ENCODE measurements at regions not wholly inside any gene's neighbourhood (a gene's known extent, or its start where the extent isn't known, plus 50 kb on each side); places are given as distances from the start of the nearest gene placed in this dataset.
"Not testable (repeated sequence)": the region's sequence is repeated elsewhere in the genome, so short reads cannot be mapped to it uniquely, and the experiment has no call there.

- no peak overlapping the region for H3K4me3 Mint-ChIP-seq (ENCODE audit: low read depth, unreplicated experiment)
- TF ChIP-seq, protein P1, sequence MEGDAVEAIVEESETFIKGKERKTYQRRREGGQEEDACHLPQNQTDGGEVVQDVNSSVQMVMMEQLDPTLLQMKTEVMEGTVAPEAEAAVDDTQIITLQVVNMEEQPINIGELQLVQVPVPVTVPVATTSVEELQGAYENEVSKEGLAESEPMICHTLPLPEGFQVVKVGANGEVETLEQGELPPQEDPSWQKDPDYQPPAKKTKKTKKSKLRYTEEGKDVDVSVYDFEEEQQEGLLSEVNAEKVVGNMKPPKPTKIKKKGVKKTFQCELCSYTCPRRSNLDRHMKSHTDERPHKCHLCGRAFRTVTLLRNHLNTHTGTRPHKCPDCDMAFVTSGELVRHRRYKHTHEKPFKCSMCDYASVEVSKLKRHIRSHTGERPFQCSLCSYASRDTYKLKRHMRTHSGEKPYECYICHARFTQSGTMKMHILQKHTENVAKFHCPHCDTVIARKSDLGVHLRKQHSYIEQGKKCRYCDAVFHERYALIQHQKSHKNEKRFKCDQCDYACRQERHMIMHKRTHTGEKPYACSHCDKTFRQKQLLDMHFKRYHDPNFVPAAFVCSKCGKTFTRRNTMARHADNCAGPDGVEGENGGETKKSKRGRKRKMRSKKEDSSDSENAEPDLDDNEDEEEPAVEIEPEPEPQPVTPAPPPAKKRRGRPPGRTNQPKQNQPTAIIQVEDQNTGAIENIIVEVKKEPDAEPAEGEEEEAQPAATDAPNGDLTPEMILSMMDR (IDR thresholded peaks at IDR 0.05; ENCODE audit: unreplicated experiment): no peak
- no peak overlapping the region for H3K27ac Mint-ChIP-seq (ENCODE audit: unreplicated experiment)
- no TSS peak for BruUV-seq (replicated peaks)
- CTCF ChIA-PET: no interaction called here
- no peaks in the 10 kb centered on the region for H3K4me1 Mint-ChIP-seq (ENCODE audit: low read depth, unreplicated experiment)
- no peaks in the 10 kb centered on the region for H3K27me3 Mint-ChIP-seq (ENCODE audit: unreplicated experiment)
- H3K36me3 Mint-ChIP-seq (ENCODE audit: insufficient read depth, unreplicated experiment): no peaks in the 10 kb centered on the region
- peaks cover 3% of the 10 kb centered on the region for H3K9me3 Mint-ChIP-seq (ENCODE audit: low read depth, unreplicated experiment)
- intact Hi-C loops (cut with micrococcal nuclease; ENCODE audit: unreplicated experiment): no loop called here
- DNase-seq: no peak
Measured at GRCh38 chr15:95636107-95636506, 694.4 kb upstream of the NR2F2 start.

DNA sequence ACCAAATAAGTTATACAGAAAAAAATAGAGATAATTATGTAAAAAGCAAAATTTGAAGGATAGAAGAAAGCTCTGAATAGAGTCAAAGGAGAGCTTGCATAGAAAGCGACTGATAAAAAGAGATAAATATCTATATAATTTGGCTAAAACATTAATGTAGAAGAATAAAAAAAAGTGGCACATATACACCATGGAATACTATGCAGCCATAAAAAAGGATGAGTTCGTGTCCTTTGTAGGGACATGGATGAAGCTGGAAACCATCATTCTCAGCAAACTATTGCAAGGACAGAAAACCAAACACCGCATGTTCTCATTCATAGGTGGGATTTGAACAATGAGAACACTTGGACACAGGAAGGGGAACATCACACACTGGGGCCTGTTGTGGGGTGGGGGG lies 693.3 kb upstream of the NR2F2 start:
- H3K36me3 Mint-ChIP-seq (ENCODE audit: insufficient read depth, unreplicated experiment); intact Hi-C loops (cut with micrococcal nuclease; ENCODE audit: unreplicated experiment); H3K9me3 Mint-ChIP-seq (ENCODE audit: low read depth, unreplicated experiment); H3K27me3 Mint-ChIP-seq (ENCODE audit: unreplicated experiment); BruUV-seq (replicated peaks); DNase-seq; H3K4me1 Mint-ChIP-seq (ENCODE audit: low read depth, unreplicated experiment); H3K4me3 Mint-ChIP-seq (ENCODE audit: low read depth, unreplicated experiment); H3K27ac Mint-ChIP-seq (ENCODE audit: unreplicated experiment): not testable (repeated sequence)
- CTCF ChIA-PET: interaction anchor here (0.6 kb wide), 1 partner anchor 795 kb away, joined by 4 read pairs; no protein-coding TSS in a partner anchor

DNA sequence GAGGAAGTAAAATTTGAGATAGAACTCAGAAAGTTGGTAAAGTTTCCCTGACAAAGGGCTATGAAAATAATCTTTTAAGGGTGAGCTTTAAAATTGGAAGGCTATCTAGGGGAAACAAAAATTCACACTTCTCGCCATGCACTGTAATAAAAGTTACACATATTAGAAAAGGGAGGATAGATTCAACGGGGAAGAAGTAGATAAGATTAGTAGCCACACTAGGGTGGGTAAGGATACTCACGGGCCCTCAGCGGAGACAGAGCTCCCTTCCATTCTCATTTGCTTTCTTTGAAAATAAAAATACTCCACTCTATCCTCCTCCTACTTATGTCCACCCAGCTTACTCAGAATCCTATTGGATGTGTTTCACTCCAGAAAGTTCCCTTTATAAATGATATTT lies 691.3 kb upstream of the NR2F2 start:
- no peaks in the 10 kb centered on the region for H3K9me3 Mint-ChIP-seq (ENCODE audit: low read depth, unreplicated experiment)
- TF ChIP-seq, protein P1 (IDR thresholded peaks at IDR 0.05; ENCODE audit: unreplicated experiment): no peak
- H3K27ac Mint-ChIP-seq (ENCODE audit: unreplicated experiment): no peak overlapping the region
- H3K36me3 Mint-ChIP-seq (ENCODE audit: insufficient read depth, unreplicated experiment): no peaks in the 10 kb centered on the region
- no TSS peak for BruUV-seq (replicated peaks)
- CTCF ChIA-PET: no interaction called here
- DNase-seq: no peak
- no peaks in the 10 kb centered on the region for H3K4me1 Mint-ChIP-seq (ENCODE audit: low read depth, unreplicated experiment)
- intact Hi-C loops (cut with micrococcal nuclease; ENCODE audit: unreplicated experiment): no loop called here
- H3K27me3 Mint-ChIP-seq (ENCODE audit: unreplicated experiment): no peaks in the 10 kb centered on the region
- H3K4me3 Mint-ChIP-seq (ENCODE audit: low read depth, unreplicated experiment): no peak overlapping the region

GRCh38 chr15:95644100-95644875 lies 686.2 kb upstream of the NR2F2 start:
- H3K36me3 Mint-ChIP-seq (ENCODE audit: insufficient read depth, unreplicated experiment): no peaks in the 10 kb centered on the region
- H3K9me3 Mint-ChIP-seq (ENCODE audit: low read depth, unreplicated experiment): no peaks in the 10 kb centered on the region
- H3K4me3 Mint-ChIP-seq (ENCODE audit: low read depth, unreplicated experiment): no peak overlapping the region
- CTCF ChIA-PET: no interaction called here
- no peaks in the 10 kb centered on the region for H3K27me3 Mint-ChIP-seq (ENCODE audit: unreplicated experiment)
- no peak for DNase-seq
- no peaks in the 10 kb centered on the region for H3K4me1 Mint-ChIP-seq (ENCODE audit: low read depth, unreplicated experiment)
- intact Hi-C loops (cut with micrococcal nuclease; ENCODE audit: unreplicated experiment): no loop called here
- no TSS peak for BruUV-seq (replicated peaks)
- TF ChIP-seq, protein P1 (IDR thresholded peaks at IDR 0.05; ENCODE audit: unreplicated experiment): no peak
- no peak overlapping the region for H3K27ac Mint-ChIP-seq (ENCODE audit: unreplicated experiment)

GRCh38 chr15:95645791-95646338 lies 684.6 kb upstream of the NR2F2 start:
- no peak overlapping the region for H3K27ac Mint-ChIP-seq (ENCODE audit: unreplicated experiment)
- H3K27me3 Mint-ChIP-seq (ENCODE audit: unreplicated experiment): no peaks in the 10 kb centered on the region

More at GRCh38 chr15:95645791-95646338, 684.6 kb upstream of the NR2F2 start:
- DNase-seq: no peak
- TF ChIP-seq, protein P1 (IDR thresholded peaks at IDR 0.05; ENCODE audit: unreplicated experiment): no peak
- Mint-ChIP-seq H3K36me3 (ENCODE audit: insufficient read depth, unreplicated experiment) (no peaks in the 10 kb centered on the region), H3K4me3 (ENCODE audit: low read depth, unreplicated experiment) (no peak overlapping the region), H3K4me1 (ENCODE audit: low read depth, unreplicated experiment) (no peaks in the 10 kb centered on the region), H3K9me3 (ENCODE audit: low read depth, unreplicated experiment) (no peaks in the 10 kb centered on the region)
- no TSS peak for BruUV-seq (replicated peaks)
- intact Hi-C loops (cut with micrococcal nuclease; ENCODE audit: unreplicated experiment): no loop called here
- CTCF ChIA-PET: interaction anchor here (0.7 kb wide), 1 partner anchor 1411 kb away, joined by 3 read pairs; no protein-coding TSS in a partner anchor

Data from Calu3 (cell line).